CD4-positive, alpha-beta T cell (primary cell): ENCODE measurements at regions not wholly inside any gene's neighbourhood (a gene's known extent, or its start where the extent isn't known, plus 50 kb on each side); places are given as distances from the start of the nearest gene placed in this dataset.

ENCODE experiments used
- ATAC-seq: fragments of 200-7000 bp; cut with Tn5 transposase; one replicate; pipeline ENCODE4 v1.10.0; 2022; ENCODE audit warnings: mild to moderate bottlenecking; ENCODE audit not compliant: poor library complexity
- CTCF ChIA-PET: fragments of 350-600 bp; sonication (Branson Sonifier 250); formaldehyde crosslinking; loops from one replicate; lab custom pipeline; 2021; ENCODE audit warnings: antibody characterized with exemption, inconsistent platforms; lab: Charles Lee
- POLR2A ChIA-PET: fragments of 350-600 bp; sonication (Branson Sonifier 250); formaldehyde crosslinking; loops from one replicate; lab custom pipeline; 2021; ENCODE audit warnings: antibody characterized with exemption, inconsistent platforms; lab: Charles Lee
- DNase-seq, 14 experiments: peaks; one replicate each; pipeline ENCODE4 v3.0.0-alpha.2; 2013 to 2020; ENCODE audit warnings: mixed read lengths in 2 of 14
- H3K27ac ChIP-seq, 2 donors: one replicate each; pipeline versions ENCODE4 v1.5.1 to v1.7.0; 2013; ENCODE audit warnings: low read length in 2 of 2, low read depth in 1 of 2, mild to moderate bottlenecking in 1 of 2
- H3K27me3 ChIP-seq, 2 experiments: 1 replicate in 1 of 2; 2 replicates in 1 of 2; pipeline versions ENCODE4 v1.6.1 to v1.7.0; 2013; ENCODE audit warnings: low read length in 2 of 2, control low read depth in 1 of 2, mild to moderate bottlenecking in 1 of 2, moderate library complexity in 1 of 2; ENCODE audit not compliant: insufficient read depth in 2 of 2, control insufficient read depth in 1 of 2
- H3K36me3 ChIP-seq: one replicate; pipeline ENCODE4 v1.6.1; 2013; ENCODE audit warnings: low read length, control low read depth; ENCODE audit not compliant: insufficient read depth
- H3K4me1 ChIP-seq: one replicate; pipeline ENCODE4 v1.6.1; 2013; ENCODE audit warnings: low read length, control low read depth; ENCODE audit not compliant: insufficient read depth
- H3K4me3 ChIP-seq: one replicate; pipeline ENCODE4 v1.5.1; 2013; ENCODE audit warnings: mild to moderate bottlenecking, low read length, moderate library complexity
- H3K9me3 ChIP-seq, 2 experiments: 1 replicate in 1 of 2; 2 replicates in 1 of 2; pipeline versions ENCODE4 v1.6.1 to v1.7.0; 2013; ENCODE audit warnings: low read length in 2 of 2, mild to moderate bottlenecking in 2 of 2, control low read depth in 1 of 2, moderate library complexity in 1 of 2; ENCODE audit not compliant: control insufficient read depth in 1 of 2, insufficient read depth in 1 of 2
- H3K27ac Mint-ChIP-seq: one replicate; pipeline ENCODE4 v1.8.0; 2020; ENCODE audit warnings: mixed read lengths
- H3K27me3 Mint-ChIP-seq: one replicate; pipeline ENCODE4 v1.8.0; 2021; ENCODE audit warnings: mixed read lengths
- H3K36me3 Mint-ChIP-seq: one replicate; pipeline ENCODE4 v1.8.0; 2021; ENCODE audit warnings: low read depth, mixed read lengths
- H3K4me1 Mint-ChIP-seq: one replicate; pipeline ENCODE4 v1.8.0; 2021; ENCODE audit warnings: low read depth, mixed read lengths
- H3K4me3 Mint-ChIP-seq: one replicate; pipeline ENCODE4 v1.8.0; 2020; ENCODE audit warnings: mild to moderate bottlenecking, mixed read lengths
- H3K9me3 Mint-ChIP-seq: one replicate; pipeline ENCODE4 v1.8.0; 2020; ENCODE audit warnings: mixed read lengths
- intact Hi-C, 2 experiments: fragments of 100-400 bp; cut with DNase I in 1 of 2; cut with micrococcal nuclease in 1 of 2; formaldehyde crosslinking; loops; one replicate each; pipeline versions ENCODE4 v1.15.1 to v1.9.0; 2023 to 2025; cut with DNase I, micrococcal nuclease
- TF ChIP-seq, protein P1 (sequence below): fragments of 200-600 bp; IDR thresholded peaks from one replicate; pipeline ENCODE4 v1.8.0; 2022; ENCODE audit warnings: antibody characterized with exemption, mild to moderate bottlenecking

DNA sequence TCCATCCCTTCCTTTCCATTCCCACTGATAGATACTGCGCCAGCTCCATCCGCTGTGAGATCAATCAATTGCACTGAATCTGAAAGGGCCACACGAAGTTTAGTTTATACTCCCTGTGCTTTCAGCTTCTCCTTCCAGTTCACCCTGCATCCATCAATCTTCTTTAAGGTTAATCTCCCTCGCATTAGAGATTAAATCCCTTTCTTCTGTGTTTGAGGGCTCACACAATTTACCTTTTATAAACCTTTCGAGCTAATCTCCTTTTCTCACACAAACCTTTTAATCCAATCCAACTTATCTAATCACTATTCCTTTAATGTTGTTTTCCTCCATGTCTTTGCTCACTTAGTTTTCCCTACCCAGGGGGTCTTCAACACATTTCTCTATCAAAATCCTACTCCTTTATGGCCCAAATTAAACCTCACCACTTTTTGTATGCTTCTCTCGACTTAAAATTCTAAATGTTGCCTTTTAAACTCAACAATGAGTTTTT is 64.6 kb upstream of the HAPLN1 start:
- no peaks in the 10 kb centered on the region for H3K27me3 ChIP-seq
- no peak overlapping the region for H3K4me3 Mint-ChIP-seq
- no peaks in the 10 kb centered on the region for H3K9me3 ChIP-seq
- CTCF ChIA-PET: no interaction called here
- DNase-seq: no peak
- H3K36me3 Mint-ChIP-seq: no peaks in the 10 kb centered on the region
- TF ChIP-seq, protein P1, sequence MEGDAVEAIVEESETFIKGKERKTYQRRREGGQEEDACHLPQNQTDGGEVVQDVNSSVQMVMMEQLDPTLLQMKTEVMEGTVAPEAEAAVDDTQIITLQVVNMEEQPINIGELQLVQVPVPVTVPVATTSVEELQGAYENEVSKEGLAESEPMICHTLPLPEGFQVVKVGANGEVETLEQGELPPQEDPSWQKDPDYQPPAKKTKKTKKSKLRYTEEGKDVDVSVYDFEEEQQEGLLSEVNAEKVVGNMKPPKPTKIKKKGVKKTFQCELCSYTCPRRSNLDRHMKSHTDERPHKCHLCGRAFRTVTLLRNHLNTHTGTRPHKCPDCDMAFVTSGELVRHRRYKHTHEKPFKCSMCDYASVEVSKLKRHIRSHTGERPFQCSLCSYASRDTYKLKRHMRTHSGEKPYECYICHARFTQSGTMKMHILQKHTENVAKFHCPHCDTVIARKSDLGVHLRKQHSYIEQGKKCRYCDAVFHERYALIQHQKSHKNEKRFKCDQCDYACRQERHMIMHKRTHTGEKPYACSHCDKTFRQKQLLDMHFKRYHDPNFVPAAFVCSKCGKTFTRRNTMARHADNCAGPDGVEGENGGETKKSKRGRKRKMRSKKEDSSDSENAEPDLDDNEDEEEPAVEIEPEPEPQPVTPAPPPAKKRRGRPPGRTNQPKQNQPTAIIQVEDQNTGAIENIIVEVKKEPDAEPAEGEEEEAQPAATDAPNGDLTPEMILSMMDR: no peak
- H3K4me3 ChIP-seq: no peak overlapping the region
- H3K27ac Mint-ChIP-seq: no peak overlapping the region
- H3K9me3 Mint-ChIP-seq: no peaks in the 10 kb centered on the region
- H3K27ac ChIP-seq: no peak overlapping the region
- no peaks in the 10 kb centered on the region for H3K4me1 Mint-ChIP-seq
- no peaks in the 10 kb centered on the region for H3K27me3 Mint-ChIP-seq
- POLR2A ChIA-PET: no interaction called here
- no peaks in the 10 kb centered on the region for H3K36me3 ChIP-seq
- intact Hi-C loops: no loop called here
- no peak for ATAC-seq
- no peaks in the 10 kb centered on the region for H3K4me1 ChIP-seq

- intact Hi-C loops: no loop called here
- no peaks in the 10 kb centered on the region for H3K4me1 ChIP-seq
- no peaks in the 10 kb centered on the region for H3K27me3 Mint-ChIP-seq
- H3K36me3 Mint-ChIP-seq: no peaks in the 10 kb centered on the region
- no peak overlapping the region for H3K27ac Mint-ChIP-seq
- H3K27me3 ChIP-seq: no peaks in the 10 kb centered on the region
- H3K4me3 ChIP-seq: no peak overlapping the region
- no peaks in the 10 kb centered on the region for H3K9me3 Mint-ChIP-seq
- H3K4me1 Mint-ChIP-seq: no peaks in the 10 kb centered on the region
- no peak overlapping the region for H3K27ac ChIP-seq
- H3K36me3 ChIP-seq: no peaks in the 10 kb centered on the region
- ATAC-seq (no peak), DNase-seq (no peak)
- POLR2A ChIA-PET: no interaction called here
- H3K9me3 ChIP-seq: no peaks in the 10 kb centered on the region
- TF ChIP-seq, protein P1: no peak
- no peak overlapping the region for H3K4me3 Mint-ChIP-seq
- CTCF ChIA-PET: no interaction called here
Measured at GRCh38 chr5:83780699-83781350, 60.2 kb upstream of the HAPLN1 start.

DNA sequence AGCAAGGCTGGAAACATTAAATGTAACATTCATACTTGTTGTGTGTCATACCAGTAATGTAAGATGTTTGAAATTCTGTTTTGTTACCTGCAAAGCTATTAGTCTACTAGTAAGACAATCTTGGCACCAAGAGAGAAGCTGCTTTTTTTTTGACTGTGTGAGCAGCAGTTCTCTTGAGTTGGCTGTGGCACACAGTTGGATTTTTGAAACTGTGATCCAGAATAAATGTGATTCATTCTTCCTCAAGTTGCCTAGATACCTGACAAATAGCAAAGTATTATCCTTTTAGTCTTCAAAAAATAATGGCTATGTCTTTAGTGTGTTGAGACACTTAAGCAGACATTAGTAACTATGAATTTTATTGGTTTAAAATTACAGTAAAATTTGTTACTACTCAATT is 57.2 kb upstream of the HAPLN1 start:
- Histone ChIP-seq H3K36me3 (no peaks in the 10 kb centered on the region), H3K27me3 (no peaks in the 10 kb centered on the region), H3K4me1 (no peaks in the 10 kb centered on the region), H3K9me3 (no peaks in the 10 kb centered on the region), H3K4me3 (no peak overlapping the region), H3K27ac (no peak overlapping the region)
- Mint-ChIP-seq H3K36me3 (no peaks in the 10 kb centered on the region), H3K4me1 (no peaks in the 10 kb centered on the region), H3K4me3 (no peak overlapping the region), H3K27ac (no peak overlapping the region), H3K9me3 (no peaks in the 10 kb centered on the region), H3K27me3 (no peaks in the 10 kb centered on the region)
- intact Hi-C loops: no loop called here
- DNase-seq (no peak), ATAC-seq (no peak)
- CTCF ChIA-PET: no interaction called here
- TF ChIP-seq, protein P1: no peak
- POLR2A ChIA-PET: no interaction called here
